NCI-H128 (cell line): ENCODE measurements at regions not wholly inside any gene's neighbourhood (a gene's known extent, or its start where the extent isn't known, plus 50 kb on each side); places are given as distances from the start of the nearest gene placed in this dataset.
"Not testable (repeated sequence)": the region's sequence is repeated elsewhere in the genome, so short reads cannot be mapped to it uniquely, and the experiment has no call there.

Experiments used
- DNase-seq: peaks from one replicate; lab custom pipeline; 2025; ENCODE audit not compliant: unreplicated experiment; lab: John Stamatoyannopoulos, UW

GRCh38 chr5:24232041-24232440 lies 412.7 kb downstream of the CDH10 start:
- DNase-seq, result no peak

GRCh38 chr5:24232929-24233498 lies 411.8 kb downstream of the CDH10 start:
- no peak for DNase-seq

GRCh38 chr5:24235946-24236345 lies 408.8 kb downstream of the CDH10 start:
- no peak for DNase-seq

GRCh38 chr5:24245821-24246220 lies 399.0 kb downstream of the CDH10 start:
- DNase-seq, result no peak

GRCh38 chr5:24264547-24264946 lies 380.2 kb downstream of the CDH10 start:
- no peak for DNase-seq

- no peak for DNase-seq
These were observed 379.5 kb downstream of the CDH10 start for GRCh38 chr5:24265306-24265705.

- no peak for DNase-seq
These were observed 376.2 kb downstream of the CDH10 start for GRCh38 chr5:24268482-24269056.

GRCh38 chr5:24271702-24272118 lies 373.1 kb downstream of the CDH10 start:
- DNase-seq, result not testable (repeated sequence)

GRCh38 chr5:24272741-24273140 lies 372.0 kb downstream of the CDH10 start:
- no peak for DNase-seq

- DNase-seq, result no peak
These were observed 364.6 kb downstream of the CDH10 start for GRCh38 chr5:24280215-24280614.

GRCh38 chr5:24281818-24282217 lies 363.0 kb downstream of the CDH10 start:
- DNase-seq, result no peak

- DNase-seq, result no peak
These were observed 355.0 kb downstream of the CDH10 start for GRCh38 chr5:24289582-24290335.

GRCh38 chr5:24290536-24290935 lies 354.2 kb downstream of the CDH10 start:
- DNase-seq, result no peak

GRCh38 chr5:24291916-24292315 lies 352.9 kb downstream of the CDH10 start:
- no peak for DNase-seq

- DNase-seq, result no peak
These were observed 350.4 kb downstream of the CDH10 start for GRCh38 chr5:24294333-24294732.

GRCh38 chr5:24314106-24314505 lies 330.7 kb downstream of the CDH10 start:
- no peak for DNase-seq

GRCh38 chr5:24320643-24321042 lies 324.1 kb downstream of the CDH10 start:
- no peak for DNase-seq

- no peak for DNase-seq
These were observed 319.4 kb downstream of the CDH10 start for GRCh38 chr5:24325306-24325832.

- DNase-seq, result no peak
These were observed 313.2 kb downstream of the CDH10 start for GRCh38 chr5:24331531-24331930.

- no peak for DNase-seq
These were observed 297.6 kb downstream of the CDH10 start for GRCh38 chr5:24347158-24347557.

GRCh38 chr5:24351285-24351684 lies 293.5 kb downstream of the CDH10 start:
- DNase-seq, result no peak

GRCh38 chr5:24353016-24353415 lies 291.8 kb downstream of the CDH10 start:
- no peak for DNase-seq
